Activated naive CD4-positive, alpha-beta T cell treated with anti-CD3 and anti-CD28 coated beads for 36 hours (primary cell): ENCODE measurements at regions not wholly inside any gene's neighbourhood (a gene's known extent, or its start where the extent isn't known, plus 50 kb on each side); places are given as distances from the start of the nearest gene placed in this dataset.
"Not testable (repeated sequence)": the region's sequence is repeated elsewhere in the genome, so short reads cannot be mapped to it uniquely, and the experiment has no call there.

Experiments
- CTCF ChIA-PET: fragments of 350-600 bp; sonication (Branson Sonifier 250); formaldehyde crosslinking; loops from one replicate; lab custom pipeline; 2021; ENCODE audit warnings: antibody characterized with exemption; lab: Charles Lee
- DNase-seq: peaks from one replicate; pipeline ENCODE4 v3.0.0-alpha.2; 2020
- H3K27ac Mint-ChIP-seq: one replicate; pipeline ENCODE4 v1.8.0; 2021; ENCODE audit warnings: mild to moderate bottlenecking, mixed read lengths
- H3K27me3 Mint-ChIP-seq: one replicate; pipeline ENCODE4 v1.8.0; 2021; ENCODE audit warnings: low read depth, mixed read lengths
- H3K36me3 Mint-ChIP-seq: one replicate; pipeline ENCODE4 v1.8.0; 2021; ENCODE audit warnings: low read depth, mixed read lengths
- H3K4me1 Mint-ChIP-seq: one replicate; pipeline ENCODE4 v1.8.0; 2021; ENCODE audit warnings: low read depth, mixed read lengths
- H3K4me3 Mint-ChIP-seq: one replicate; pipeline ENCODE4 v1.8.0; 2021; ENCODE audit warnings: mild to moderate bottlenecking, moderate library complexity, mixed read lengths
- H3K9me3 Mint-ChIP-seq: one replicate; pipeline ENCODE4 v1.8.0; 2021; ENCODE audit warnings: mixed read lengths
- intact Hi-C: fragments of 100-400 bp; cut with micrococcal nuclease; formaldehyde crosslinking; loops from one replicate; pipeline ENCODE4 v1.15.1; 2023

- Mint-ChIP-seq H3K9me3 (no peaks in the 10 kb centered on the region), H3K4me1 (no peaks in the 10 kb centered on the region), H3K27ac (no peak overlapping the region), H3K27me3 (peaks cover 37% of the 10 kb centered on the region), H3K4me3 (no peak overlapping the region), H3K36me3 (no peaks in the 10 kb centered on the region)
- no peak for DNase-seq
- CTCF ChIA-PET = no interaction called here
- intact Hi-C loops = no loop called here
Observed at GRCh38 chr9:136603216-136603615, 57.4 kb upstream of the NOTCH1 start.

- intact Hi-C loops = no loop called here
- Mint-ChIP-seq H3K4me3 (no peak overlapping the region), H3K27ac (no peak overlapping the region), H3K36me3 (no peaks in the 10 kb centered on the region), H3K9me3 (no peaks in the 10 kb centered on the region), H3K27me3 (peaks cover 37% of the 10 kb centered on the region), H3K4me1 (no peaks in the 10 kb centered on the region)
- CTCF ChIA-PET = no interaction called here
- DNase-seq = no peak
Observed at GRCh38 chr9:136602193-136602885, 56.5 kb upstream of the NOTCH1 start.

GRCh38 chr9:136601250-136601973 is 55.6 kb upstream of the NOTCH1 start:
- CTCF ChIA-PET, H3K4me3 Mint-ChIP-seq, H3K4me1 Mint-ChIP-seq, H3K36me3 Mint-ChIP-seq, intact Hi-C loops, DNase-seq, H3K9me3 Mint-ChIP-seq, H3K27ac Mint-ChIP-seq: not testable (repeated sequence)
- H3K27me3 Mint-ChIP-seq = peaks cover 37% of the 10 kb centered on the region

GRCh38 chr9:136599811-136600660 is 54.2 kb upstream of the NOTCH1 start:
- CTCF ChIA-PET = no interaction called here
- H3K4me3 Mint-ChIP-seq = no peak overlapping the region
- intact Hi-C loops = no loop called here

GRCh38 chr9:136599074-136599531 is 53.3 kb upstream of the NOTCH1 start:
- H3K27ac Mint-ChIP-seq = no peak overlapping the region
- no peaks in the 10 kb centered on the region for H3K9me3 Mint-ChIP-seq
- H3K4me3 Mint-ChIP-seq = no peak overlapping the region
- no peaks in the 10 kb centered on the region for H3K4me1 Mint-ChIP-seq
- CTCF ChIA-PET = no interaction called here
- intact Hi-C loops = no loop called here
- H3K27me3 Mint-ChIP-seq = peaks cover 28% of the 10 kb centered on the region
- no peak for DNase-seq
- no peaks in the 10 kb centered on the region for H3K36me3 Mint-ChIP-seq

More at GRCh38 chr9:136599811-136600660, 54.2 kb upstream of the NOTCH1 start:
- Mint-ChIP-seq H3K27ac (no peak overlapping the region), H3K4me1 (no peaks in the 10 kb centered on the region), H3K36me3 (no peaks in the 10 kb centered on the region), H3K9me3 (no peaks in the 10 kb centered on the region), H3K27me3 (peaks cover 30% of the 10 kb centered on the region)
- no peak for DNase-seq

- intact Hi-C loops, H3K27ac Mint-ChIP-seq, H3K4me1 Mint-ChIP-seq, H3K9me3 Mint-ChIP-seq, CTCF ChIA-PET, H3K36me3 Mint-ChIP-seq, DNase-seq, H3K4me3 Mint-ChIP-seq: not testable (repeated sequence)
- peaks cover 24% of the 10 kb centered on the region for H3K27me3 Mint-ChIP-seq
Observed at GRCh38 chr9:136598390-136599073, 52.7 kb upstream of the NOTCH1 start.

GRCh38 chr9:136597965-136598364 is 52.1 kb upstream of the NOTCH1 start:
- Mint-ChIP-seq H3K4me1 (no peaks in the 10 kb centered on the region), H3K36me3 (no peaks in the 10 kb centered on the region), H3K4me3 (no peak overlapping the region), H3K27ac (no peak overlapping the region), H3K27me3 (peaks cover 21% of the 10 kb centered on the region), H3K9me3 (no peaks in the 10 kb centered on the region)
- CTCF ChIA-PET = no interaction called here
- intact Hi-C loops = no loop called here
- DNase-seq = no peak

- no peak for DNase-seq
- H3K27me3 Mint-ChIP-seq = peaks cover 17% of the 10 kb centered on the region
- no peak overlapping the region for H3K27ac Mint-ChIP-seq
- no peaks in the 10 kb centered on the region for H3K36me3 Mint-ChIP-seq
- no peak overlapping the region for H3K4me3 Mint-ChIP-seq
- H3K9me3 Mint-ChIP-seq = no peaks in the 10 kb centered on the region
- intact Hi-C loops = no loop called here
- H3K4me1 Mint-ChIP-seq = no peaks in the 10 kb centered on the region
- CTCF ChIA-PET = interaction anchor here (0.5 kb wide), 1 partner anchor 70 kb away, joined by 3 read pairs; no protein-coding TSS in a partner anchor
Observed at GRCh38 chr9:136597141-136597885, 51.5 kb upstream of the NOTCH1 start.

- Mint-ChIP-seq H3K4me3 (no peak overlapping the region), H3K36me3 (no peaks in the 10 kb centered on the region), H3K4me1 (no peaks in the 10 kb centered on the region), H3K9me3 (no peaks in the 10 kb centered on the region), H3K27me3 (peaks cover 13% of the 10 kb centered on the region), H3K27ac (no peak overlapping the region)
- CTCF ChIA-PET = interaction anchor here (0.5 kb wide), 1 partner anchor 70 kb away, joined by 3 read pairs; no protein-coding TSS in a partner anchor
- no peak for DNase-seq
- intact Hi-C loops = no loop called here
Observed at GRCh38 chr9:136596630-136597031, 50.8 kb upstream of the NOTCH1 start.

- Mint-ChIP-seq H3K9me3 (no peaks in the 10 kb centered on the region), H3K27ac (no peak overlapping the region), H3K4me1 (no peaks in the 10 kb centered on the region), H3K27me3 (peaks cover 13% of the 10 kb centered on the region), H3K36me3 (no peaks in the 10 kb centered on the region), H3K4me3 (no peak overlapping the region)
- intact Hi-C loops = no loop called here
- CTCF ChIA-PET = no interaction called here
- no peak for DNase-seq
Observed at GRCh38 chr9:136596217-136596616, 50.4 kb upstream of the NOTCH1 start.

GRCh38 chr9:136595245-136596153 is 49.7 kb upstream of the NOTCH1 start:
- H3K4me1 Mint-ChIP-seq = no peaks in the 10 kb centered on the region
- no peaks in the 10 kb centered on the region for H3K36me3 Mint-ChIP-seq
- DNase-seq = no peak
- H3K4me3 Mint-ChIP-seq = no peak overlapping the region
- intact Hi-C loops = no loop called here
- no peak overlapping the region for H3K27ac Mint-ChIP-seq
- H3K9me3 Mint-ChIP-seq = no peaks in the 10 kb centered on the region
- peaks cover 6% of the 10 kb centered on the region for H3K27me3 Mint-ChIP-seq
- CTCF ChIA-PET = interaction anchor here (1.0 kb wide), 1 partner anchor 56 kb away, joined by 3 read pairs; no protein-coding TSS in a partner anchor
